ENCODE measurements at regions not wholly inside any gene's neighbourhood (a gene's known extent, or its start where the extent isn't known, plus 50 kb on each side); places are given as distances from the start of the nearest gene placed in this dataset.

DNA sequence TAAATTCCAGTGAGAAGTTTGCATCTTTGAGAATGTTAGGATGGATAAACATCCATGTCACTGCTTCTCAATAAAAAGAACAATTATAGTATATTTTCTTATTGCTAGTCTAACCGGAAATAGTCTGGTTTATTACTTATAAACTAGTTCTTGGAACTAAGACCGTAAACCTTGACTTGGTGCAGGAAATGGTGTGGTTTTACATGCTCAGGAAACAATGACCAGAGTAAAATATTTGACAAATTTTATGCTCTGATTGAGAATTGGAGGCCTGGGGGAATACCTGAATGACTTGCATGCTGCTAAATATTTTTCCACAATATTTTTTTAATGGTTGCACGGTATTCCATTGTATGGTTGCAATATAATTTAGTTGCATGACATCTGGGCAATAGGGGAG lies 76.3 kb downstream of the XCL2 start:
- TF ChIP-seq, protein P1, sequence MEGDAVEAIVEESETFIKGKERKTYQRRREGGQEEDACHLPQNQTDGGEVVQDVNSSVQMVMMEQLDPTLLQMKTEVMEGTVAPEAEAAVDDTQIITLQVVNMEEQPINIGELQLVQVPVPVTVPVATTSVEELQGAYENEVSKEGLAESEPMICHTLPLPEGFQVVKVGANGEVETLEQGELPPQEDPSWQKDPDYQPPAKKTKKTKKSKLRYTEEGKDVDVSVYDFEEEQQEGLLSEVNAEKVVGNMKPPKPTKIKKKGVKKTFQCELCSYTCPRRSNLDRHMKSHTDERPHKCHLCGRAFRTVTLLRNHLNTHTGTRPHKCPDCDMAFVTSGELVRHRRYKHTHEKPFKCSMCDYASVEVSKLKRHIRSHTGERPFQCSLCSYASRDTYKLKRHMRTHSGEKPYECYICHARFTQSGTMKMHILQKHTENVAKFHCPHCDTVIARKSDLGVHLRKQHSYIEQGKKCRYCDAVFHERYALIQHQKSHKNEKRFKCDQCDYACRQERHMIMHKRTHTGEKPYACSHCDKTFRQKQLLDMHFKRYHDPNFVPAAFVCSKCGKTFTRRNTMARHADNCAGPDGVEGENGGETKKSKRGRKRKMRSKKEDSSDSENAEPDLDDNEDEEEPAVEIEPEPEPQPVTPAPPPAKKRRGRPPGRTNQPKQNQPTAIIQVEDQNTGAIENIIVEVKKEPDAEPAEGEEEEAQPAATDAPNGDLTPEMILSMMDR (IDR thresholded peaks at IDR 0.05), result no peak
- TF ChIP-seq POLR2AphosphoS5 (IDR thresholded peaks at IDR 0.05) (no peak), POLR2A (IDR thresholded peaks at IDR 0.05) (no peak)
